GM12892 (cell line): ENCODE measurements at regions not wholly inside any gene's neighbourhood (a gene's known extent, or its start where the extent isn't known, plus 50 kb on each side); places are given as distances from the start of the nearest gene placed in this dataset.

Experiments used
- POLR2AphosphoS5 ChIP-seq: IDR thresholded peaks from 2 replicates; pipeline ENCODE4 v1.6.1; 2011; ENCODE audit warnings: low read depth, low read length, control low read depth
- TAF1 ChIP-seq: IDR thresholded peaks from 2 replicates; pipeline ENCODE4 v1.6.1; 2011; ENCODE audit warnings: low read depth, mild to moderate bottlenecking, control low read depth, low read length, borderline replicate concordance

GRCh38 chr3:40731445-40731844 lies 206.7 kb downstream of the ZNF621 start:
- TF ChIP-seq TAF1, result no peak
- no peak for TF ChIP-seq POLR2AphosphoS5
